Neural progenitor cell (in vitro differentiated cells): ENCODE measurements at regions not wholly inside any gene's neighbourhood (a gene's known extent, or its start where the extent isn't known, plus 50 kb on each side); places are given as distances from the start of the nearest gene placed in this dataset.
A peak's percentile ranks its signal among the peaks of the same experiment; 100 is the strongest.
"Not testable (repeated sequence)": the region's sequence is repeated elsewhere in the genome, so short reads cannot be mapped to it uniquely, and the experiment has no call there.

Source experiments
- DNase-seq: peaks from one replicate; pipeline ENCODE4 v3.0.0-alpha.2; 2016; ENCODE audit warnings: low spot score
- H2AFZ ChIP-seq: fragments of 200-600 bp; sonication (generic); replicated peaks from 2 replicates; pipeline ENCODE4 v1.6.1; 2016; ENCODE audit warnings: antibody characterized with exemption
- H3F3A ChIP-seq: fragments of 200-600 bp; sonication (generic); 2 replicates; pipeline ENCODE4 v1.6.1; 2016; ENCODE audit warnings: antibody characterized with exemption, low read depth
- H3K27ac ChIP-seq: fragments of 200-600 bp; sonication (generic); 2 replicates; pipeline ENCODE4 v1.5.1; 2016; ENCODE audit warnings: mild to moderate bottlenecking
- H3K27me3 ChIP-seq: fragments of 200-600 bp; sonication (generic); 2 replicates; pipeline ENCODE4 v1.6.1; 2016; ENCODE audit warnings: mild to moderate bottlenecking, moderate library complexity
- H3K36me3 ChIP-seq: fragments of 200-600 bp; sonication (generic); 2 replicates; pipeline ENCODE4 v1.5.1; 2016
- H3K4me1 ChIP-seq: fragments of 200-600 bp; sonication (generic); 2 replicates; pipeline ENCODE4 v1.6.1; 2016; ENCODE audit warnings: mixed run types
- H3K4me2 ChIP-seq: fragments of 200-600 bp; sonication (generic); 2 replicates; pipeline ENCODE4 v1.6.1; 2016
- H3K4me3 ChIP-seq: fragments of 200-600 bp; sonication (generic); 2 replicates; pipeline ENCODE4 v1.5.1; 2016
- H3K79me2 ChIP-seq: fragments of 200-600 bp; sonication (generic); 2 replicates; pipeline ENCODE4 v1.6.1; 2016; ENCODE audit warnings: low read depth
- H3K9ac ChIP-seq: fragments of 200-600 bp; sonication (generic); 2 replicates; pipeline ENCODE4 v1.6.1; 2016
- H3K9me3 ChIP-seq: fragments of 200-600 bp; sonication (generic); 2 replicates; pipeline ENCODE4 v1.5.1; 2016; ENCODE audit warnings: low read depth
- H4K20me1 ChIP-seq: fragments of 200-600 bp; sonication (generic); 2 replicates; pipeline ENCODE4 v1.6.1; 2016; ENCODE audit warnings: low read depth
- H3K27ac Mint-ChIP-seq: 3 replicates; pipeline ENCODE4 v1.8.0; 2021; ENCODE audit warnings: mixed read lengths
- H3K27me3 Mint-ChIP-seq: 2 replicates; pipeline ENCODE4 v1.8.0; 2022; ENCODE audit warnings: low read depth, mild to moderate bottlenecking, inconsistent platforms, moderate library complexity, mixed read lengths; ENCODE audit not compliant: insufficient read depth
- H3K36me3 Mint-ChIP-seq: 3 replicates; pipeline ENCODE4 v1.8.0; 2021; ENCODE audit warnings: mixed read lengths
- H3K4me1 Mint-ChIP-seq: 3 replicates; pipeline ENCODE4 v1.8.0; 2021; ENCODE audit warnings: mixed read lengths
- H3K4me3 Mint-ChIP-seq: 3 replicates; pipeline ENCODE4 v1.8.0; 2021; ENCODE audit warnings: mild to moderate bottlenecking, moderate library complexity, mixed read lengths
- H3K9me3 Mint-ChIP-seq: 3 replicates; pipeline ENCODE4 v1.8.0; 2020; ENCODE audit warnings: mixed read lengths
- EZH2 ChIP-seq: fragments of 200-600 bp; sonication (generic); IDR thresholded peaks from 2 replicates; pipeline ENCODE4 v1.6.1; 2017; ENCODE audit warnings: antibody characterized with exemption, mild to moderate bottlenecking, moderate library complexity
- EZH2phosphoT487 ChIP-seq: fragments of 200-600 bp; sonication (generic); IDR thresholded peaks from 2 replicates; pipeline ENCODE4 v1.6.1; 2017; ENCODE audit warnings: antibody characterized with exemption
- TF ChIP-seq, protein P1 (sequence below): fragments of 200-600 bp; sonication (generic); IDR thresholded peaks from 2 replicates; pipeline ENCODE4 v1.5.1; 2017; ENCODE audit warnings: antibody characterized with exemption, mild to moderate bottlenecking

DNA sequence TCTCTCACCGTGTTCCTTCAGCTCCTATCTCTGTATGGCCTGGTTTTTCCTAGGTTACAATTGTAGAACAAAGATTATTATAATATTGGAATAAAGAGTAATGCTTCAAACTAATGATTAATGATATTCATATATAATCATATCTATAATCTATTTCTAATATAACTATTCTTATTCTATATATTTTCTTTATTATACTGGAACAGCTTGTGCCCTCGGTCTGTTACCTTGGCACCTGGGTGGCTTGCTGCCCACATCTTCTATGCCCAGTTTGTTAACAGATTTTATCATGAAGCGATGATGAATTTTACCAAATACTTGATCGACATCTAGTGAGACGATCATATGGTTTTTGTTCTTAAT lies 363.6 kb upstream of the TYRP1 start:
- H3K27me3 Mint-ChIP-seq, result no peaks in the 10 kb centered on the region
- Histone ChIP-seq H3K27ac (no peak overlapping the region), H3K9ac (no peak overlapping the region), H3K4me3 (no peak overlapping the region), H3K9me3 (no peaks in the 10 kb centered on the region), H3K36me3 (no peaks in the 10 kb centered on the region), H3F3A (no peaks in the 10 kb centered on the region), H2AFZ (no peak overlapping the region), H3K27me3 (no peaks in the 10 kb centered on the region), H4K20me1 (no peaks in the 10 kb centered on the region), H3K4me2 (no peak overlapping the region), H3K79me2 (no peaks in the 10 kb centered on the region), H3K4me1 (no peaks in the 10 kb centered on the region)
- H3K9me3 Mint-ChIP-seq, result peaks cover 3% of the 10 kb centered on the region
- no peak overlapping the region for H3K4me3 Mint-ChIP-seq
- DNase-seq, result no peak
- peaks cover 3% of the 10 kb centered on the region for H3K4me1 Mint-ChIP-seq
- H3K36me3 Mint-ChIP-seq, result peaks cover 2% of the 10 kb centered on the region
- H3K27ac Mint-ChIP-seq, result no peak overlapping the region
- TF ChIP-seq, protein P1, sequence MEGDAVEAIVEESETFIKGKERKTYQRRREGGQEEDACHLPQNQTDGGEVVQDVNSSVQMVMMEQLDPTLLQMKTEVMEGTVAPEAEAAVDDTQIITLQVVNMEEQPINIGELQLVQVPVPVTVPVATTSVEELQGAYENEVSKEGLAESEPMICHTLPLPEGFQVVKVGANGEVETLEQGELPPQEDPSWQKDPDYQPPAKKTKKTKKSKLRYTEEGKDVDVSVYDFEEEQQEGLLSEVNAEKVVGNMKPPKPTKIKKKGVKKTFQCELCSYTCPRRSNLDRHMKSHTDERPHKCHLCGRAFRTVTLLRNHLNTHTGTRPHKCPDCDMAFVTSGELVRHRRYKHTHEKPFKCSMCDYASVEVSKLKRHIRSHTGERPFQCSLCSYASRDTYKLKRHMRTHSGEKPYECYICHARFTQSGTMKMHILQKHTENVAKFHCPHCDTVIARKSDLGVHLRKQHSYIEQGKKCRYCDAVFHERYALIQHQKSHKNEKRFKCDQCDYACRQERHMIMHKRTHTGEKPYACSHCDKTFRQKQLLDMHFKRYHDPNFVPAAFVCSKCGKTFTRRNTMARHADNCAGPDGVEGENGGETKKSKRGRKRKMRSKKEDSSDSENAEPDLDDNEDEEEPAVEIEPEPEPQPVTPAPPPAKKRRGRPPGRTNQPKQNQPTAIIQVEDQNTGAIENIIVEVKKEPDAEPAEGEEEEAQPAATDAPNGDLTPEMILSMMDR, result no peak
- TF ChIP-seq EZH2phosphoT487 (no peak), EZH2 (no peak)

DNA sequence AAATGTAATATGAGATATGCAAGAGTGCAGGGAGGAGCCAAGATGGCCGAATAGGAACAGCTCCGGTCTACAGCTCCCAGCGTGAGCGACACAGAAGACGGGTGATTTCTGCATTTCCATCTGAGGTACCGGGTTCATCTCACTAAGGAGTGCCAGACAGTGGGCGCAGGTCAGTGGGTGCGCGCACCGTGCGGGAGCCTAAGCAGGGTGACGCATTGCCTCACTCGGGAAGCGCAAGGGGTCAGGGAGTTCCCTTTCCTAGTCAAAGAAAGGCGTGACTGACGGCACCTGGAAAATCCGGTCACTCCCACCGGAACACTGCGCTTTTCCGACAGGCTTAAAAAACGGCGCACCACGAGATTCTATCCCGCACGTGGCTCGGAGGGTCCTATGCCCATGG lies 359.2 kb upstream of the TYRP1 start:
- not testable (repeated sequence) for H3K4me1 Mint-ChIP-seq, H3K36me3 Mint-ChIP-seq, H4K20me1 ChIP-seq, H3K4me1 ChIP-seq, H3K36me3 ChIP-seq, H3K9me3 ChIP-seq, H3K4me2 ChIP-seq, DNase-seq, H3K9ac ChIP-seq, H3K27me3 ChIP-seq, H3K9me3 Mint-ChIP-seq, H3K27me3 Mint-ChIP-seq, H3F3A ChIP-seq, H3K79me2 ChIP-seq, H3K27ac ChIP-seq, H3K27ac Mint-ChIP-seq, H3K4me3 Mint-ChIP-seq, H2AFZ ChIP-seq, H3K4me3 ChIP-seq

DNA sequence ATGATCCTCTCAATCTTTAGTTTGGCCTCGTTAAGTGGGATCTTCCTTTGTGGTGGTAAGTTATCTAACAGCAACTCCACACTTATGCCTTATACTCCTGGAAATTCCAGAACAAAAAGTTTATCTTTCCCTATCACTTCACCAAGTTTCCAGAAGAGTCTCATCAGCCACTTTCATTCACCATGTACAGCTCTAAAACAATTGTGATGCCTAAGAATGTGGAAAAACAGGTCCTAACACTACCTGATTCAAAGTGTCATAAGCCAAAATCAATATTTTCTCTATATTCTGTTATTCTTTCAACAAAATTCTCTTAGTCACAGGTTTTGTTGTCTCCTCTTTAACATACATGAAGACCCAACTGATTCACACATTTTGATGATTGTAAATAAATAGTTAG lies 342.4 kb upstream of the TYRP1 start:
- Histone ChIP-seq H4K20me1 (no peaks in the 10 kb centered on the region), H2AFZ (no peak overlapping the region), H3K9me3 (no peaks in the 10 kb centered on the region), H3K4me2 (no peak overlapping the region), H3K79me2 (no peaks in the 10 kb centered on the region), H3K36me3 (no peaks in the 10 kb centered on the region), H3F3A (no peaks in the 10 kb centered on the region), H3K4me1 (peaks cover 8% of the 10 kb centered on the region), H3K27ac (no peak overlapping the region), H3K27me3 (no peaks in the 10 kb centered on the region), H3K9ac (no peak overlapping the region), H3K4me3 (no peak overlapping the region)
- Mint-ChIP-seq H3K9me3 (no peaks in the 10 kb centered on the region), H3K36me3 (no peaks in the 10 kb centered on the region), H3K4me3 (no peak overlapping the region), H3K27me3 (no peaks in the 10 kb centered on the region), H3K27ac (no peak overlapping the region), H3K4me1 (peaks cover 13% of the 10 kb centered on the region)
- TF ChIP-seq EZH2phosphoT487, result no peak
- no peak for TF ChIP-seq EZH2
- TF ChIP-seq, protein P1, result no peak
- no peak for DNase-seq

DNA sequence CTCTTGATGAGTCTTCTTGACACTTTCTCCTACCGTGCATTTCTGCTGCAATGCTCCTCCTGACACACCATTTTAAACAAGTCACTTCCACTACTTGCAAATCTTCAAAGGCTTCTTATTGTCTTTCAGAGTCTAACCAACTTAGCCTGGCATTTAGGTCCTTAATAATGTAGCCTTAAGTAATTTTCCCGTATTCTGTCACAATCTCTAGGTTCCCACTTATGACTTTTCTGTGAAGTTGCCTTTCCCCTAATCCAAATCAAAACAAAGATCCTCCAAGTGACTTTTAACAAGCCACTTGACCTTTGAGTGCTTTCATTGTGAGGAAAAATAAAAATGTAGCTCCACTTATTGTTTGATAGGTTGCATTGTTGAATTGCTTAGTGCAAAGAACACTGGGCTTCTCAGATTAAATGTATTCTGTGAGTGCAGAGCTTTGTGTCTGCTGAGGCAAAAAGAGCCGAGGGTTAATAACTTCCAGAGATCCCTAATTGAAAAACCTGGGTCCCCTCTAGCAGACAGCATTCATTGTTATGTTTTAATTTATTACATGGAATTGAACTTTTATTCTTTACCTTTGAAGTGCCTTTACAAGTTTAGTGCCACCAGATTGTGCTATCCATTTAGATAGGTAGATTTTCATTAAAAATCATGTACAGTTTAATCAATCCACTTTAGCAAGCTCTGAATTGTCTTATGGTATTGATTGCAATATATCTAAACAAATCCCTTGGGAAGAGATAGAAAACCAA lies 341.7 kb upstream of the TYRP1 start:
- Histone ChIP-seq H2AFZ (no peak overlapping the region), H3K79me2 (no peaks in the 10 kb centered on the region), H3K4me2 (no peak overlapping the region), H3F3A (no peaks in the 10 kb centered on the region), H3K27me3 (no peaks in the 10 kb centered on the region), H3K36me3 (no peaks in the 10 kb centered on the region), H3K9ac (no peak overlapping the region), H3K9me3 (no peaks in the 10 kb centered on the region), H4K20me1 (no peaks in the 10 kb centered on the region), H3K4me1 (peaks cover 8% of the 10 kb centered on the region), H3K27ac (peak overlapping the region; percentile 33), H3K4me3 (no peak overlapping the region)
- TF ChIP-seq, protein P1, result no peak
- TF ChIP-seq EZH2phosphoT487 (no peak), EZH2 (no peak)
- Mint-ChIP-seq H3K9me3 (no peaks in the 10 kb centered on the region), H3K4me1 (peaks cover 13% of the 10 kb centered on the region), H3K36me3 (no peaks in the 10 kb centered on the region), H3K4me3 (no peak overlapping the region), H3K27ac (no peak overlapping the region), H3K27me3 (no peaks in the 10 kb centered on the region)
- no peak for DNase-seq
